ENCODE measurements at regions not wholly inside any gene's neighbourhood (a gene's known extent, or its start where the extent isn't known, plus 50 kb on each side); places are given as distances from the start of the nearest gene placed in this dataset.

DNA sequence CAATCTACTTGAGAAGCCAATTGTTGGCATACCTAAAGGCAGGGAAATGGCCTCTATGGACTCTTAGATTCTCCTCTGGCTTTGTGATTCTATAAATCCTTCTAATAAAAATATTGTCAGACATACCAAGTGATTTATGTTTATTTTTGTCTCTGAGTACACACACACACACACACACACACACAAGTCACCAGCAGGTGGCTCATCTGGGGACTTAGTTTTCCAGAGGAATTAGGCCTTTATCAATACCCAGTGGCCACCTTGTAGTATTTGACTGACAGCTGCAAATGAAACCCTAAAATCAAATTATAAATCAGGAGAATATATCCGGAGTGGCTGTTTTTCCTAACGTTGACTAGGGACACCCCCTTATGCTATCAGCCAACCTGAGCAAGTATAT is 258.5 kb downstream of the BRINP2 start:
- TF ChIP-seq CTCF (IDR thresholded peaks at IDR 0.05): no peak
- no peak for TF ChIP-seq POLR2A (IDR thresholded peaks at IDR 0.05)
- TF ChIP-seq EP300 (IDR thresholded peaks at IDR 0.05): no peak

All from tibial nerve (tissue), 4 donors.